HL-60 (cell line): ENCODE measurements at regions not wholly inside any gene's neighbourhood (a gene's known extent, or its start where the extent isn't known, plus 50 kb on each side); places are given as distances from the start of the nearest gene placed in this dataset.

Source experiments
- CTCF ChIP-seq: IDR thresholded peaks from one replicate; pipeline ENCODE4 v1.5.1; 2011; ENCODE audit warnings: low read length, control low read depth, inconsistent platforms; ENCODE audit not compliant: insufficient read depth
- POLR2AphosphoS5 ChIP-seq: IDR thresholded peaks from 2 replicates; pipeline ENCODE4 v1.6.1; 2012; ENCODE audit warnings: low read depth

GRCh38 chr20:40945754-40946450 is 82.7 kb upstream of the TOP1 start:
- TF ChIP-seq CTCF = peak; percentile 56
- TF ChIP-seq POLR2AphosphoS5 = no peak
